ENCODE measurements at regions not wholly inside any gene's neighbourhood (a gene's known extent, or its start where the extent isn't known, plus 50 kb on each side); places are given as distances from the start of the nearest gene placed in this dataset.

DNA sequence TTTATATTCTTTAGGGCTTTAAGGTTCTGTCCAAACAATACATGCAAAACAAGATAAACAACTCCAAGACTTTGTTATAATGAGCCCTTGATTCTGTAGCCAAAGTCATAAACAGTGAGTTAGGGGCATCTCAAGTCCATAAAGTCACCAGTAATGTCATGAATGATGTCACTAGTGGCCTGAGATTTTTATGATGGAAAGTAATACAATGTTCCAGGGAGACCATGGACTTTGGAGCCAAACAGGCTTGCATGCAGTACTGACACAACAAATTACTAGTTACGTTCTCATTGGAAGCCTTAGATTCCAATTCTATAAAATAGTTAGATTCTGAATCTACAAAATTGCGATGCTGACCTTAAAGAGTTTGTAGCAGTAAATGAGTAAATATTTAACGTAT, 280.0 kb downstream of the HINT1 start:
- no peak for DNase-seq (ENCODE audit: low spot score)
- TF ChIP-seq, protein P1, sequence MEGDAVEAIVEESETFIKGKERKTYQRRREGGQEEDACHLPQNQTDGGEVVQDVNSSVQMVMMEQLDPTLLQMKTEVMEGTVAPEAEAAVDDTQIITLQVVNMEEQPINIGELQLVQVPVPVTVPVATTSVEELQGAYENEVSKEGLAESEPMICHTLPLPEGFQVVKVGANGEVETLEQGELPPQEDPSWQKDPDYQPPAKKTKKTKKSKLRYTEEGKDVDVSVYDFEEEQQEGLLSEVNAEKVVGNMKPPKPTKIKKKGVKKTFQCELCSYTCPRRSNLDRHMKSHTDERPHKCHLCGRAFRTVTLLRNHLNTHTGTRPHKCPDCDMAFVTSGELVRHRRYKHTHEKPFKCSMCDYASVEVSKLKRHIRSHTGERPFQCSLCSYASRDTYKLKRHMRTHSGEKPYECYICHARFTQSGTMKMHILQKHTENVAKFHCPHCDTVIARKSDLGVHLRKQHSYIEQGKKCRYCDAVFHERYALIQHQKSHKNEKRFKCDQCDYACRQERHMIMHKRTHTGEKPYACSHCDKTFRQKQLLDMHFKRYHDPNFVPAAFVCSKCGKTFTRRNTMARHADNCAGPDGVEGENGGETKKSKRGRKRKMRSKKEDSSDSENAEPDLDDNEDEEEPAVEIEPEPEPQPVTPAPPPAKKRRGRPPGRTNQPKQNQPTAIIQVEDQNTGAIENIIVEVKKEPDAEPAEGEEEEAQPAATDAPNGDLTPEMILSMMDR (IDR thresholded peaks at IDR 0.05), result no peak
- no peak for ATAC-seq (ENCODE audit: low FRiP score)

DNA sequence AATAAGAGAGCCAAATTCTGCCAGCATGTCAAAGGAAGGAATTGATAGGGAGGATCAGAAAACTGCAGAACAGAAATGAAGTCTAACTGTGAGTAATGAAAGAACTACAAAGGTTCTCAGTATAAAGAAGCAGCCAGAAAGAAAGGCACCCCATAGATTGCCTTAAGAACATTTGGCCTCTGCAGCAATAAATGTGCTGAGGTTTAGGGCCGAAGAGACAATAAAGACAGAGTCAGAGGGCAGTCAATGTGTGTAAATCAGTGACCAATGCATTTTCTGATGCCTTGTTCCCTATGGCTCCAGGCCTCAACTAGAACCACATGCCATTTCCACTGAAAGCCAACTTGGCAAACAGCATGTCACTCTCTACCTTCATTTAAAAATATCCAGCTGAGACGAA, 281.0 kb downstream of the HINT1 start:
- TF ChIP-seq, protein P1 (IDR thresholded peaks at IDR 0.05), result no peak
- DNase-seq (ENCODE audit: low spot score), result no peak
- no peak for ATAC-seq (ENCODE audit: low FRiP score)

- ATAC-seq (ENCODE audit: low FRiP score) (no peak), DNase-seq (ENCODE audit: low spot score) (no peak)
- TF ChIP-seq, protein P1 (IDR thresholded peaks at IDR 0.05), result no peak
Measured at GRCh38 chr5:130875656-130876055, 289.4 kb downstream of the HINT1 start.

DNA sequence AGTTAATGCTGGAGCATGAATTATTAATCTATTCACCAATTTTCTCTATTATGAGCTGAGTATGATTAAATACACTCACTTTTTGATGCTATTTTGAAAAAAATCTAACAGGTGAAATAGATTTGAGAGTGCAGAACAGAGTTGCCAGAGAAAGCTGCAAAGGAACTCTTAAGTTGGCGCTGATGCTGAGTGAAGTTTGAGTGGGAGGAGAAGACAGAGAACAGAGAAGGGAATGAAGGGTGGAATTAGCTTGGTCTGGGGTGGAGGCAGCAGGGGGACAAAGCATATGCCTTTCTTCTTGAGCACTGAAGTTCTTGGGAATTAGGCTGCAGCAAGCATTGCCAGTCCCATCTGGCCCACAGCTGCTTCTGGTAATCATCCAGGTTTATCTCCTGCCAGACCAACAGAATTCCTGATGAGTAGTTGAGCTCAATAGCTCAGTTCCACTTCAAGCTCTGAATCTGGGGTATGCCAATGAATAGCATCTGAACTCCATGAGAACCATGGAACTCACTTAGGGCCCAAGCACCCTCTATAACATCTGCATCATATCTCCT, 290.1 kb downstream of the HINT1 start:
- TF ChIP-seq, protein P1 (IDR thresholded peaks at IDR 0.05), result no peak
- DNase-seq (ENCODE audit: low spot score) (no peak), ATAC-seq (ENCODE audit: low FRiP score) (no peak)

GRCh38 chr5:130871346-130872086, 293.5 kb downstream of the HINT1 start:
- no peak for DNase-seq (ENCODE audit: low spot score)
- no peak for ATAC-seq (ENCODE audit: low FRiP score)
- TF ChIP-seq, protein P1 (IDR thresholded peaks at IDR 0.05), result no peak

DNA sequence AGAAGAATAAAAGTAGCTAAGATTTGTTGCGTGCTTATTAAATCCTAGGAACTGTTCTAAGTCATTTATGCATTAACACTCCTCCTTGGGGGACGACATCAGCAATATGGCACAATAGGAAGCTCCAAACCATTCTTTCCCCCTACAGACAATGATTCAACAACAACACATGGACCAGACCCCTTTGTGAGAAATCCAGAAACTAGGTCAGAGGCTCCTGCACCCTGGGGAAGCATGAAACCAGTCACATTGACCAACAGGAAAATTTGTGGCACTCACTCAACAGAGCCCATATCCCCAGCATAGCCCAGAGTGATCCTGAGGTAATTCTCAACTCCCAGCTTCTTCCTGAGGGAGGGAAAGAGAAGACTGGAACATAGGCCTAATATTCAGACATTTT, 294.4 kb downstream of the HINT1 start:
- no peak for ATAC-seq (ENCODE audit: low FRiP score)
- TF ChIP-seq, protein P1 (IDR thresholded peaks at IDR 0.05), result no peak

More for the DNA sequence above, 294.4 kb downstream of the HINT1 start:
- DNase-seq (ENCODE audit: low spot score), result no peak
